ENCODE measurements at regions not wholly inside any gene's neighbourhood (a gene's known extent, or its start where the extent isn't known, plus 50 kb on each side); places are given as distances from the start of the nearest gene placed in this dataset.
A peak's percentile ranks its signal among the peaks of the same experiment; 100 is the strongest.

GRCh38 chr18:75643083-75643482 lies 215.6 kb upstream of the SMIM21 start:
- Histone ChIP-seq H3K79me2 (ENCODE audit: control insufficient read depth, insufficient read depth, low read length) (no peaks in the 10 kb centered on the region), H3K4me2 (ENCODE audit: extremely low read depth, insufficient read depth, low read length) (no peak overlapping the region), H4K20me1 (ENCODE audit: control insufficient read depth, extremely low read depth, insufficient read depth, low read length) (no peaks in the 10 kb centered on the region), H3K36me3 (ENCODE audit: control insufficient read depth, insufficient read depth, low read length) (no peaks in the 10 kb centered on the region), H2AFZ (ENCODE audit: low read length) (no peak overlapping the region), H3K27me3 (ENCODE audit: control insufficient read depth, insufficient read depth, low read length) (no peaks in the 10 kb centered on the region), H3K9ac (ENCODE audit: insufficient read depth, low read length) (no peak overlapping the region), H3K4me1 (ENCODE audit: control insufficient read depth, extremely low read depth, insufficient read depth, low read length) (peaks cover 3% of the 10 kb centered on the region), H3K27ac (ENCODE audit: insufficient read depth, low read length) (no peak overlapping the region), H3K9me3 (ENCODE audit: control insufficient read depth, insufficient read depth, low read depth, low read length) (no peaks in the 10 kb centered on the region), H3K4me3 (replicated peaks in 1 of 4; ENCODE audit: control extremely low read depth in 1 of 4, insufficient read depth in 1 of 4, low read depth in 3 of 4, low read length in 4 of 4) (no peak overlapping the region)
- no peak for TF ChIP-seq CTCF (conservative IDR thresholded peaks at IDR 0.05 in 1 of 2, IDR thresholded peaks at IDR 0.05 in 1 of 2; ENCODE audit: low read depth in 1 of 2, low read length in 2 of 2)
- no peak for TF ChIP-seq EZH2 (IDR thresholded peaks at IDR 0.05; ENCODE audit: low read length, missing control alignments)
- no peak for DNase-seq (ENCODE audit: low read depth in 2 of 2)

DNA sequence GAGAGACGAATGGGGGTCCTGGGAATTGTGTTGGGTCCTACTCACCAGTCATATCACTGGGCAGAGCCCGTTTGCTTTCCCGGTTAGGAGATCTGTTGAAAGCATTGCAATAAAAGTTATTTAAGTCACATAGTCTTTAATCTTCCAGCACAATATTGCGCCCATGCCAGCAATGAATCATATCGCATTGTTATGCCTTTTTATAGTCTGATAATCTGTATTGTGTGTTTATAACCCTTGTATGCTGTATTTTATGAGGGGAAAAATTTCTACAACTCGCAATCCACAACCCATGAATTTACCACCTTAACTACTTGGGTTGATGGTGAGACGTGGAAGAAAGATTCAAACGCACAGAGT lies 211.9 kb upstream of the SMIM21 start:
- Histone ChIP-seq H3K9ac (ENCODE audit: insufficient read depth, low read length) (no peak overlapping the region), H3K4me1 (ENCODE audit: control insufficient read depth, extremely low read depth, insufficient read depth, low read length) (peaks cover 3% of the 10 kb centered on the region), H2AFZ (ENCODE audit: low read length) (no peak overlapping the region), H3K27ac (ENCODE audit: insufficient read depth, low read length) (no peak overlapping the region), H3K27me3 (ENCODE audit: control insufficient read depth, insufficient read depth, low read length) (no peaks in the 10 kb centered on the region), H3K4me2 (ENCODE audit: extremely low read depth, insufficient read depth, low read length) (peak overlapping the region; percentile 48), H3K79me2 (ENCODE audit: control insufficient read depth, insufficient read depth, low read length) (no peaks in the 10 kb centered on the region), H3K36me3 (ENCODE audit: control insufficient read depth, insufficient read depth, low read length) (no peaks in the 10 kb centered on the region), H3K9me3 (ENCODE audit: control insufficient read depth, insufficient read depth, low read depth, low read length) (no peaks in the 10 kb centered on the region), H4K20me1 (ENCODE audit: control insufficient read depth, extremely low read depth, insufficient read depth, low read length) (no peaks in the 10 kb centered on the region), H3K4me3 (replicated peaks in 1 of 4; ENCODE audit: control extremely low read depth in 1 of 4, insufficient read depth in 1 of 4, low read depth in 3 of 4, low read length in 4 of 4) (no peak overlapping the region)
- DNase-seq (ENCODE audit: low read depth in 2 of 2), result no peak
- TF ChIP-seq CTCF (conservative IDR thresholded peaks at IDR 0.05 in 1 of 2, IDR thresholded peaks at IDR 0.05 in 1 of 2; ENCODE audit: low read depth in 1 of 2, low read length in 2 of 2) (no peak), EZH2 (IDR thresholded peaks at IDR 0.05; ENCODE audit: low read length, missing control alignments) (no peak)

- Histone ChIP-seq H3K27me3 (ENCODE audit: control insufficient read depth, insufficient read depth, low read length) (no peaks in the 10 kb centered on the region), H4K20me1 (ENCODE audit: control insufficient read depth, extremely low read depth, insufficient read depth, low read length) (no peaks in the 10 kb centered on the region), H3K4me3 (replicated peaks in 1 of 4; ENCODE audit: control extremely low read depth in 1 of 4, insufficient read depth in 1 of 4, low read depth in 3 of 4, low read length in 4 of 4) (peak overlapping the region; percentile 8 to 50 (median 29)), H3K79me2 (ENCODE audit: control insufficient read depth, insufficient read depth, low read length) (no peaks in the 10 kb centered on the region), H3K9me3 (ENCODE audit: control insufficient read depth, insufficient read depth, low read depth, low read length) (no peaks in the 10 kb centered on the region), H3K9ac (ENCODE audit: insufficient read depth, low read length) (no peak overlapping the region), H3K4me2 (ENCODE audit: extremely low read depth, insufficient read depth, low read length) (peak overlapping the region; percentile 62), H3K27ac (ENCODE audit: insufficient read depth, low read length) (peak overlapping the region; percentile 34), H2AFZ (ENCODE audit: low read length) (peak overlapping the region; percentile 51), H3K36me3 (ENCODE audit: control insufficient read depth, insufficient read depth, low read length) (no peaks in the 10 kb centered on the region), H3K4me1 (ENCODE audit: control insufficient read depth, extremely low read depth, insufficient read depth, low read length) (peaks cover 3% of the 10 kb centered on the region)
- no peak for TF ChIP-seq CTCF (conservative IDR thresholded peaks at IDR 0.05 in 1 of 2, IDR thresholded peaks at IDR 0.05 in 1 of 2; ENCODE audit: low read depth in 1 of 2, low read length in 2 of 2)
- TF ChIP-seq EZH2 (IDR thresholded peaks at IDR 0.05; ENCODE audit: low read length, missing control alignments), result no peak
- peak; percentile 62 to 66 for DNase-seq (ENCODE audit: low read depth in 2 of 2)
Measured at GRCh38 chr18:75638776-75639471, 211.4 kb upstream of the SMIM21 start.

All from fibroblast of lung (primary cell).